ENCODE measurements at regions not wholly inside any gene's neighbourhood (a gene's known extent, or its start where the extent isn't known, plus 50 kb on each side); places are given as distances from the start of the nearest gene placed in this dataset.

DNA sequence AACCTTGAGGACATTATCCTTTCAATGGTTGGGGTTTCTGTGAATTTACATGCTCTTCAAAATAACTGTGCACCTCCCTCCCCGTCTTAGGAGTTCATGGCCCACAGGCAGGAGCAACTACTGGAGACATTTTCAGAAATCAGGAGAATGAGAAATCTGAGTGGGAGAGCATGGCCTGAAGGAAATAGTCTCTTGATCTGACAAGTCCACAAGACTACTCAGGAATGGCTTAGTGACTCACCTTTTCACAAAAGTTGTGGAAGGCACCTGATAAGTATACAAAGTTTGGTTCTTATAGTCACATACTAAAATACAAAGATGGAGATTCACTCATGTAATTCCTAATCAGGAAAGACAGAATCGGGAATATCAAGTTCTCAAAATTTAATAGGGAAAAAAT is 83.6 kb upstream of the NCKAP5 start (continued):
- TF ChIP-seq NANOG (IDR thresholded peaks at IDR 0.05; ENCODE audit: borderline replicate concordance) = no peak
- no peak for TF ChIP-seq POLR2AphosphoS5 (IDR thresholded peaks at IDR 0.05; ENCODE audit: low read depth)
- no peak for TF ChIP-seq ZNF114 (CRISPR knock-in tag; IDR thresholded peaks at IDR 0.05)

DNA sequence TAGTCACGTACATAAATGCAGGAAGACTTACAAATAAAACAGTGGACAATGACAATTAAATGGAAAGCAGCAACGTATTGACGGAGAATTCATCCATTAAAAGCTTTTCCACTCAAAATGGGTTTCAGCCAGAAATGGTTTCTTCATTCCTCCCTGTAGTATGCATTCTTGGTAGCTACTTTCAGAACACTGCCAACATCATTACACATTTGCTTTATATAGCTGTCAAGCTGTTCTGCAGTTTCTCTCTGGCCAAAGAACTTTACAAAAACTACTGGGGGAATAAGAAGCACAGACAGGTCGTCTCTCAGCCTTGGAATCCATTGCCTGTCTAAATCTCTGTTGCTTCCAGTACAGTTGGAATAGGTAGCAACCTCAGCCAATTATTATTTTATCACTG is 84.1 kb upstream of the NCKAP5 start:
- peaks cover 1% of the 10 kb centered on the region; the same call in 1 of the 3 replicates for H3K4me1 Mint-ChIP-seq
- TF ChIP-seq NANOG (IDR thresholded peaks at IDR 0.05; ENCODE audit: borderline replicate concordance) (no peak), EZH2 (IDR thresholded peaks at IDR 0.05; ENCODE audit: low read depth, unreplicated experiment) (no peak), EZH2phosphoT487 (IDR thresholded peaks at IDR 0.05; ENCODE audit: unreplicated experiment) (no peak), POLR2AphosphoS5 (IDR thresholded peaks at IDR 0.05; ENCODE audit: low read depth) (no peak), CREB1 (CRISPR knock-in tag; IDR thresholded peaks at IDR 0.05; ENCODE audit: low read depth) (no peak), ZNF331 (CRISPR knock-in tag; IDR thresholded peaks at IDR 0.05; ENCODE audit: low read depth) (no peak), ZNF114 (CRISPR knock-in tag; IDR thresholded peaks at IDR 0.05) (no peak), JUNB (IDR thresholded peaks at IDR 0.05; ENCODE audit: unreplicated experiment) (no peak), STAT1 (IDR thresholded peaks at IDR 0.05; ENCODE audit: unreplicated experiment) (no peak)
- TF ChIP-seq, protein P1, sequence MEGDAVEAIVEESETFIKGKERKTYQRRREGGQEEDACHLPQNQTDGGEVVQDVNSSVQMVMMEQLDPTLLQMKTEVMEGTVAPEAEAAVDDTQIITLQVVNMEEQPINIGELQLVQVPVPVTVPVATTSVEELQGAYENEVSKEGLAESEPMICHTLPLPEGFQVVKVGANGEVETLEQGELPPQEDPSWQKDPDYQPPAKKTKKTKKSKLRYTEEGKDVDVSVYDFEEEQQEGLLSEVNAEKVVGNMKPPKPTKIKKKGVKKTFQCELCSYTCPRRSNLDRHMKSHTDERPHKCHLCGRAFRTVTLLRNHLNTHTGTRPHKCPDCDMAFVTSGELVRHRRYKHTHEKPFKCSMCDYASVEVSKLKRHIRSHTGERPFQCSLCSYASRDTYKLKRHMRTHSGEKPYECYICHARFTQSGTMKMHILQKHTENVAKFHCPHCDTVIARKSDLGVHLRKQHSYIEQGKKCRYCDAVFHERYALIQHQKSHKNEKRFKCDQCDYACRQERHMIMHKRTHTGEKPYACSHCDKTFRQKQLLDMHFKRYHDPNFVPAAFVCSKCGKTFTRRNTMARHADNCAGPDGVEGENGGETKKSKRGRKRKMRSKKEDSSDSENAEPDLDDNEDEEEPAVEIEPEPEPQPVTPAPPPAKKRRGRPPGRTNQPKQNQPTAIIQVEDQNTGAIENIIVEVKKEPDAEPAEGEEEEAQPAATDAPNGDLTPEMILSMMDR (conservative IDR thresholded peaks at IDR 0.05; ENCODE audit: low read depth in 2 of 2) = no peak
- TF ChIP-seq, protein P2, sequence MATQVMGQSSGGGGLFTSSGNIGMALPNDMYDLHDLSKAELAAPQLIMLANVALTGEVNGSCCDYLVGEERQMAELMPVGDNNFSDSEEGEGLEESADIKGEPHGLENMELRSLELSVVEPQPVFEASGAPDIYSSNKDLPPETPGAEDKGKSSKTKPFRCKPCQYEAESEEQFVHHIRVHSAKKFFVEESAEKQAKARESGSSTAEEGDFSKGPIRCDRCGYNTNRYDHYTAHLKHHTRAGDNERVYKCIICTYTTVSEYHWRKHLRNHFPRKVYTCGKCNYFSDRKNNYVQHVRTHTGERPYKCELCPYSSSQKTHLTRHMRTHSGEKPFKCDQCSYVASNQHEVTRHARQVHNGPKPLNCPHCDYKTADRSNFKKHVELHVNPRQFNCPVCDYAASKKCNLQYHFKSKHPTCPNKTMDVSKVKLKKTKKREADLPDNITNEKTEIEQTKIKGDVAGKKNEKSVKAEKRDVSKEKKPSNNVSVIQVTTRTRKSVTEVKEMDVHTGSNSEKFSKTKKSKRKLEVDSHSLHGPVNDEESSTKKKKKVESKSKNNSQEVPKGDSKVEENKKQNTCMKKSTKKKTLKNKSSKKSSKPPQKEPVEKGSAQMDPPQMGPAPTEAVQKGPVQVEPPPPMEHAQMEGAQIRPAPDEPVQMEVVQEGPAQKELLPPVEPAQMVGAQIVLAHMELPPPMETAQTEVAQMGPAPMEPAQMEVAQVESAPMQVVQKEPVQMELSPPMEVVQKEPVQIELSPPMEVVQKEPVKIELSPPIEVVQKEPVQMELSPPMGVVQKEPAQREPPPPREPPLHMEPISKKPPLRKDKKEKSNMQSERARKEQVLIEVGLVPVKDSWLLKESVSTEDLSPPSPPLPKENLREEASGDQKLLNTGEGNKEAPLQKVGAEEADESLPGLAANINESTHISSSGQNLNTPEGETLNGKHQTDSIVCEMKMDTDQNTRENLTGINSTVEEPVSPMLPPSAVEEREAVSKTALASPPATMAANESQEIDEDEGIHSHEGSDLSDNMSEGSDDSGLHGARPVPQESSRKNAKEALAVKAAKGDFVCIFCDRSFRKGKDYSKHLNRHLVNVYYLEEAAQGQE (IDR thresholded peaks at IDR 0.05; ENCODE audit: unreplicated experiment) = no peak
- TF ChIP-seq, protein P3, sequence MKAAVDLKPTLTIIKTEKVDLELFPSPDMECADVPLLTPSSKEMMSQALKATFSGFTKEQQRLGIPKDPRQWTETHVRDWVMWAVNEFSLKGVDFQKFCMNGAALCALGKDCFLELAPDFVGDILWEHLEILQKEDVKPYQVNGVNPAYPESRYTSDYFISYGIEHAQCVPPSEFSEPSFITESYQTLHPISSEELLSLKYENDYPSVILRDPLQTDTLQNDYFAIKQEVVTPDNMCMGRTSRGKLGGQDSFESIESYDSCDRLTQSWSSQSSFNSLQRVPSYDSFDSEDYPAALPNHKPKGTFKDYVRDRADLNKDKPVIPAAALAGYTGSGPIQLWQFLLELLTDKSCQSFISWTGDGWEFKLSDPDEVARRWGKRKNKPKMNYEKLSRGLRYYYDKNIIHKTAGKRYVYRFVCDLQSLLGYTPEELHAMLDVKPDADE (IDR thresholded peaks at IDR 0.05) = no peak
- TF ChIP-seq, protein P4, sequence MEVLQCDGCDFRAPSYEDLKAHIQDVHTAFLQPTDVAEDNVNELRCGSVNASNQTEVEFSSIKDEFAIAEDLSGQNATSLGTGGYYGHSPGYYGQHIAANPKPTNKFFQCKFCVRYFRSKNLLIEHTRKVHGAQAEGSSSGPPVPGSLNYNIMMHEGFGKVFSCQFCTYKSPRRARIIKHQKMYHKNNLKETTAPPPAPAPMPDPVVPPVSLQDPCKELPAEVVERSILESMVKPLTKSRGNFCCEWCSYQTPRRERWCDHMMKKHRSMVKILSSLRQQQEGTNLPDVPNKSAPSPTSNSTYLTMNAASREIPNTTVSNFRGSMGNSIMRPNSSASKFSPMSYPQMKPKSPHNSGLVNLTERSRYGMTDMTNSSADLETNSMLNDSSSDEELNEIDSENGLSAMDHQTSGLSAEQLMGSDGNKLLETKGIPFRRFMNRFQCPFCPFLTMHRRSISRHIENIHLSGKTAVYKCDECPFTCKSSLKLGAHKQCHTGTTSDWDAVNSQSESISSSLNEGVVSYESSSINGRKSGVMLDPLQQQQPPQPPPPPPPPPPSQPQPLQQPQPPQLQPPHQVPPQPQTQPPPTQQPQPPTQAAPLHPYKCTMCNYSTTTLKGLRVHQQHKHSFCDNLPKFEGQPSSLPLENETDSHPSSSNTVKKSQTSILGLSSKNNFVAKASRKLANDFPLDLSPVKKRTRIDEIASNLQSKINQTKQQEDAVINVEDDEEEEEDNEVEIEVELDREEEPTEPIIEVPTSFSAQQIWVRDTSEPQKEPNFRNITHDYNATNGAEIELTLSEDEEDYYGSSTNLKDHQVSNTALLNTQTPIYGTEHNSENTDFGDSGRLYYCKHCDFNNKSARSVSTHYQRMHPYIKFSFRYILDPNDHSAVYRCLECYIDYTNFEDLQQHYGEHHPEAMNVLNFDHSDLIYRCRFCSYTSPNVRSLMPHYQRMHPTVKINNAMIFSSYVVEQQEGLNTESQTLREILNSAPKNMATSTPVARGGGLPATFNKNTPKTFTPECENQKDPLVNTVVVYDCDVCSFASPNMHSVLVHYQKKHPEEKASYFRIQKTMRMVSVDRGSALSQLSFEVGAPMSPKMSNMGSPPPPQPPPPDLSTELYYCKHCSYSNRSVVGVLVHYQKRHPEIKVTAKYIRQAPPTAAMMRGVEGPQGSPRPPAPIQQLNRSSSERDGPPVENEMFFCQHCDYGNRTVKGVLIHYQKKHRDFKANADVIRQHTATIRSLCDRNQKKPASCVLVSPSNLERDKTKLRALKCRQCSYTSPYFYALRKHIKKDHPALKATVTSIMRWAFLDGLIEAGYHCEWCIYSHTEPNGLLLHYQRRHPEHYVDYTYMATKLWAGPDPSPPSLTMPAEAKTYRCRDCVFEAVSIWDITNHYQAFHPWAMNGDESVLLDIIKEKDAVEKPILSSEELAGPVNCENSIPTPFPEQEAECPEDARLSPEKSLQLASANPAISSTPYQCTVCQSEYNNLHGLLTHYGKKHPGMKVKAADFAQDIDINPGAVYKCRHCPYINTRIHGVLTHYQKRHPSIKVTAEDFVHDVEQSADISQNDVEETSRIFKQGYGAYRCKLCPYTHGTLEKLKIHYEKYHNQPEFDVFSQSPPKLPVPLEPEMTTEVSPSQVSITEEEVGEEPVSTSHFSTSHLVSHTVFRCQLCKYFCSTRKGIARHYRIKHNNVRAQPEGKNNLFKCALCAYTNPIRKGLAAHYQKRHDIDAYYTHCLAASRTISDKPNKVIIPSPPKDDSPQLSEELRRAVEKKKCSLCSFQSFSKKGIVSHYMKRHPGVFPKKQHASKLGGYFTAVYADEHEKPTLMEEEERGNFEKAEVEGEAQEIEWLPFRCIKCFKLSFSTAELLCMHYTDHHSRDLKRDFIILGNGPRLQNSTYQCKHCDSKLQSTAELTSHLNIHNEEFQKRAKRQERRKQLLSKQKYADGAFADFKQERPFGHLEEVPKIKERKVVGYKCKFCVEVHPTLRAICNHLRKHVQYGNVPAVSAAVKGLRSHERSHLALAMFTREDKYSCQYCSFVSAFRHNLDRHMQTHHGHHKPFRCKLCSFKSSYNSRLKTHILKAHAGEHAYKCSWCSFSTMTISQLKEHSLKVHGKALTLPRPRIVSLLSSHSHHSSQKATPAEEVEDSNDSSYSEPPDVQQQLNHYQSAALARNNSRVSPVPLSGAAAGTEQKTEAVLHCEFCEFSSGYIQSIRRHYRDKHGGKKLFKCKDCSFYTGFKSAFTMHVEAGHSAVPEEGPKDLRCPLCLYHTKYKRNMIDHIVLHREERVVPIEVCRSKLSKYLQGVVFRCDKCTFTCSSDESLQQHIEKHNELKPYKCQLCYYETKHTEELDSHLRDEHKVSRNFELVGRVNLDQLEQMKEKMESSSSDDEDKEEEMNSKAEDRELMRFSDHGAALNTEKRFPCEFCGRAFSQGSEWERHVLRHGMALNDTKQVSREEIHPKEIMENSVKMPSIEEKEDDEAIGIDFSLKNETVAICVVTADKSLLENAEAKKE (CRISPR knock-in tag; IDR thresholded peaks at IDR 0.05) = no peak
- no peaks in the 10 kb centered on the region for H3K36me3 ChIP-seq (ENCODE audit: insufficient read depth)
- no peak overlapping the region for H3K4me2 ChIP-seq
- no peaks in the 10 kb centered on the region for H4K20me1 ChIP-seq (replicated peaks; ENCODE audit: insufficient read depth)
- H3K4me3 ChIP-seq = no peak overlapping the region
- H3K27me3 Mint-ChIP-seq (ENCODE audit: insufficient read depth, low read depth, poor library complexity) = no peaks in the 10 kb centered on the region
- no peak overlapping the region for H3K4me3 Mint-ChIP-seq
- ATAC-seq (no peak), DNase-seq (ENCODE audit: low spot score) (no peak)
- H2AFZ ChIP-seq = no peak overlapping the region
- no peaks in the 10 kb centered on the region for H3K4me1 ChIP-seq (ENCODE audit: insufficient read depth)
- H3K9me2 ChIP-seq (ENCODE audit: insufficient read depth) = peaks cover 4% of the 10 kb centered on the region; the same call in 1 of the 2 replicates
- no peaks in the 10 kb centered on the region for H3K79me2 ChIP-seq (replicated peaks; ENCODE audit: insufficient read depth)
- no peak overlapping the region for H3K27ac Mint-ChIP-seq
- H3K36me3 Mint-ChIP-seq (ENCODE audit: low read depth) = no peaks in the 10 kb centered on the region; the same call in 2 of the 3 replicates
- no peaks in the 10 kb centered on the region for H3K27me3 ChIP-seq (ENCODE audit: insufficient read depth)
- no peak overlapping the region for H3K27ac ChIP-seq (ENCODE audit: low read depth)
- H3F3A ChIP-seq (replicated peaks; ENCODE audit: low read depth) = no peaks in the 10 kb centered on the region
- no peaks in the 10 kb centered on the region for H3K9me3 Mint-ChIP-seq

Measured in GM23338 (cell line).